ENCODE measurements at regions not wholly inside any gene's neighbourhood (a gene's known extent, or its start where the extent isn't known, plus 50 kb on each side); places are given as distances from the start of the nearest gene placed in this dataset.

DNA sequence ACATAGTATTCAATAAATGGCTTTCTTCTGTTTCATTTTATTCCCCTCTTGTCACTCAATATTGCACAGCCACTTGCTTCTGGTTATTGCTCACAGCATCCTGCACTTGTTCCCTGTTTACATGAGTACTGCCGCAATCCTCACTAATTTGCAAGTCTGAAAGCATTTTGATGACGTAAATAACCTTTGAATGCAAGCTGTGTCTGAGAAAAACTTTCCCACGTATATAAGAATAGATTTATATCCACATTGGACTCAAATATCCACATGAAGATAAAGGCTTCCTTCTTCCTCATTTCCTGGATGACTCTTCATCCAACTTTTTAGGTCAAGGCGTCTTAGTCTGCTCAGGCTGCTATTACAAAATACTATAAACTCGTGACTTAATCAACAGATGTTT, 88.2 kb upstream of the DAP start:
- no peak for DNase-seq (ENCODE audit: low read depth)

DNA sequence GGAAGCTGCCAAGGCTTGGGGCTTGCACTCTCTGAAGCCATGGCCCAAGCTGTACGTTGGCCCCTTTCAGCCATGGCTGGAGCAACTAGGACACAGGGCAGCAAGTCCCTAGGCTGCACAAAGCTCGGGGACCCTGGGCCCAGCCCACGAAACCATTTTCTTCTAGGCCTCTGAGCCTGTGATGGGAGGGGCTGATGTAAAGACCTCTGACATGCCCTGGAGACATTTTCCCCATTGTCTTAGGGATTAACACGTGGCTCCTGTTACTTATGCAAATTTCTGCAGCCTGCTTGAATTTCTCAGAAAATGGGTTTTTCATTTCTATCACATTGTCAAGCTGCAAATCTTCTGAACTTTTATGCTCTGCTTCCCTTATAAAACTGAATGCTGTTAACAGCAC, 83.0 kb upstream of the DAP start:
- no peak for DNase-seq (ENCODE audit: low read depth)

DNA sequence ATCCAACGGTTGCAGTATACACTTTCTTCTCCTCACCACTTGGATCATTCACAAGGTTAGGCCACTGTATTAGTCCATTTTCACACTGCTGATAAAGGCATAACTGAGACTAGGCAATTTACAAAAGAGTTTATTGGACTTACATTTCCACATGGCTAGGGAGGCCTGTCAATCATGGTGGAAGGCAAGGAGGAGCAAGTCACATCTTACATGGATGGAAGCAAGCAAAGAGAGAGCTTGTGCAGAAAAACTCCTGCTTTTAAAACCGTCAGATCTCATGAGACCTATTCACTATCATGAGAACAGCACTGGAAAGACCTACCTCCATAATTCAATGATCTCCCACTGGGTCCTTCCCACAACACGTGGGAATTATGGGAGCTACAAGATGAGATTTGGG, 81.8 kb upstream of the DAP start:
- DNase-seq (ENCODE audit: low read depth): no peak

DNA sequence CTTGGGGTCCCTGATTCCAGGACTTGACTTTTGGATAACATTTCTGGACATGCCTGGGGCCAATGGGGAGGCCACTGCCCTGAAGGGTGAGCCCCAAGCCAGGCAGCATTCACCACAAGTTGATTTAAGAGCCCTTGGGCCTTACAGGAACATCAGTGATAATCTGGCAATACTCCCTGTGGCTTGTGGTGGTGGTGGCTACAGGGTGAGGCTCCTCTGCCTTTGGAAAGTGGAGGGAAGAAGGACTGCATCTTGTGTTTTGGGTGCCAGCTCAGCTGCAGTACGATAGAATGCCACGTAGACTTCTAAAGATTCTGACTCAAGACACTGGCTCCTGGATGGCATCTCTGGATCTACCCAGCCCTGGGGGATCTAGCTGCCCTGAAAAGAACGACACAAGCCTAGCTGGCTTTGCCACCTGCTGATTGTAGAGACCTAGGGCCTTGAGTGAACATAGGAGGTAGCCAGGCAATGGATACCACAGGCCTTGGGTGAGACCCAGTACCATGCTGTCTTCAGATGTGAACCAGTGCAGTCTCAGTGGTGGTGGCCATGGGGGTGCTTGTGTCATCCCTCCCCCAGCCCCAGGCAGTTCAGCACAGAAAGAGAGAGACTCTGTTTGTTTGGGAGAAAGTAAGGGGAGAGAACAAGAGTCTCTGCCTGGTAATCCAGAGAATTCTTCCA, 79.0 kb upstream of the DAP start:
- DNase-seq (ENCODE audit: low read depth): no peak

- DNase-seq (ENCODE audit: low read depth): no peak
These were observed 78.1 kb upstream of the DAP start for GRCh38 chr5:10839118-10839517.

DNA sequence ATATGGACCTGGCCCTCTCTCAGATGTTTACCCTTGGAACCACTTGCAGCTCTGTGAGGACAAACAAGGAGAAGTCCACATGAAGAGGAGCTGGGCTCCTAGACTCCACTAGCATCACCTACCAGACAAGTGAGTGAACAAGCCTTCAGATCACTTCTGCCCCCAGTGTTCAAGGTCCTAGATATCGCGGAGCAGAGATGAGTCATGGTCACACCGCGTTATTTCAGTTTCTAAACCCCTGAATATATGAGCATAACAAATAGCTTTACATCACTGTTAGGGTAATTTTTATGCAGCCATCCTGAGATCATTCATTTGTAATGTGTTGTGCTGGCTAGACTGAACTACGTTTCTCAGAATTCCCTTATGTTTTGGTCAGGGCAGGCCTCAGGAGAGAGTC, 77.0 kb upstream of the DAP start:
- no peak for DNase-seq (ENCODE audit: low read depth)

DNA sequence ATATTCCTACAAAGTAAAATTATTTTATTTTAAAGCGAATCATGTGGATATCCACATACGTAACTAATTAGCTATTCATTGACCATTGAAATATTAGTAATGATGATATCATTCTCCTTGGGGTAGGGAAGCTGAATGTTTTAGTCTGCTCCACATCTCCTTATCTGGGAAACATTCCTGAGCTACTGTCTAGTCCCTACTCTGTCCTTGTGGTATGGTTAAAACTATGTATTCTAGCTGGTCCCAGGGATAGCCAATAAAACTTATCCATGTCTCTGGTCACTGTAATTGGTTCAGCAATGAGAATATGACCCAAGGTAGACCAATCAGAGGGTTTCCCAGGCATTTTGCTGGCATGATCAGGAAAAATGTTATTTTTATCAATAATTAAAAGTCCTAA, 76.0 kb upstream of the DAP start:
- no peak for DNase-seq (ENCODE audit: low read depth)

- DNase-seq (ENCODE audit: low read depth): no peak
These were observed 73.7 kb upstream of the DAP start for GRCh38 chr5:10834695-10835094.

- no peak for DNase-seq (ENCODE audit: low read depth)
These were observed 72.0 kb upstream of the DAP start for GRCh38 chr5:10832987-10833386.

DNA sequence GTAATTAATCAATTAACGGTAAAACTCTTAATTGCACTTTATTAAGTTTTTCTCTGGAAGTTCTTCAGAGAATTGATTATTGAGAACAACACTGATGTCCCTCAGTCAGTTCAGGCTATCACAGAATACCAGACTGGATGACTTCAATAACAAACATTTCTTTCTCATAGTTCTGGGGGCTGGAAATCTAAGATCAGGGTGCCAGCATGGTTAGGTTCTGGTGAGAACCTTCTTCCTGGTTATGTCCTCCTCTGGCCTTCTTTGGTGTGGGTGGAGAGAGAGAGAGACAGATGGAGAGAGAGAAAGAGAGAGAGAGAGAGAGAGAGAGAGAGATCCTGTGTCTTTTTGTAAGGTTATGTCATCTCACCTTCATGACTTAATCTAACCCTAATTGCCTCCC, 71.4 kb upstream of the DAP start:
- no peak for DNase-seq (ENCODE audit: low read depth)

- DNase-seq (ENCODE audit: low read depth): no peak
These were observed 70.4 kb upstream of the DAP start for GRCh38 chr5:10831419-10831818.

DNA sequence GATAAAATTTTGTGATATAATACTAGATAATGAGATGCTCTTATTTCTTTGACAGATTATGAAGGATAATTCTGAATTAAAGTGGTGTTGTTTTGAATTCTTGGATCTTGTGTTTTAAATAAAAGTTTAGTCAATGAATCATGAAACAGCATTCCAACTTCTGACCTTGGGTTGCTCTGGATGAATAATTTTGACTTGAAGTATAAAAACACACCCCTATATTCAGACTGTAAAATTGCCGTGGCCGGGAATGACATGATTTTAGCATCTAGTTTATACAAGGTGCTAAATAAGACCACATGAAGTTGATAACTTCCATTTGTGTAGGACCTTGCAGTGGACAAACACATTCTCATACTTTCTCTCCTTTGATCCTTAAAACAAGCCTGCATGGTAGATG, 67.2 kb upstream of the DAP start:
- no peak for DNase-seq (ENCODE audit: low read depth)

DNA sequence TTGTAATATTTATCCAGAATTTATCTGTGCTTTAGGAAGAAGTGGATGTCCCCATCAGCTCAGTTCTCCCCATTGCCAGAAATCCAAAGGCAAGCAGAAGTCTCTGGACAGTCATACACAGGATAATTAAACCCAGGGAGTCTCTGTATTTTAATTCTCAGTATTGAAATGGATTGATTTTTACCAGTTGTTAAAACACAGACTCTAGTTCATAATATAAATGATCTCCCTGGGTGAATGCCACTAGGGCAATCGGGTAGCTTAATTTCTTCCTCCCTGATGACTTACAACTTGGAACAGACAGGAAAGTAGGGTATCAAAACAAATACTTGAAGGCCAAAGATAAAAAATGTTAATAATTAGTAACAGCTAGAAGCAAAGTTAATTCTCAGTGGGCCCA, 66.5 kb upstream of the DAP start:
- no peak for DNase-seq (ENCODE audit: low read depth)

DNA sequence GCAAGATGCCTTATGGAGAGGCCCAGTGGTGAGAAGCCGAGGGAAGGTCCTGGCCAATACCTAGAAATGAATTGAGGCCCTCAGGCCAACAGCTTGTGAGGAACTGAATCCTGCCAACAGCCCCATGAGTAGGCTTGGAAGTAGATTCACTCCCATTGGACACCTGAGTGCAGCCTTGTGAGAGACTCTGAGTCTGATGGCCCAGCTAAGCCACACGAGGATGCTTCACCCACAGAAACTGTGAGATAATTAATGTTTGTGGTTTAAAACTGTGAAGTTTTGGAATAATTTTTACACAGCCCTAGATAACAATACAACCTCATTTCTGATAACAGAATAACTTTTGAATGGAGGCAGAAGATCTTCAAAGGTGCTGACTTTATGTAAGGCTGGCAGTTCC, 65.9 kb upstream of the DAP start:
- no peak for DNase-seq (ENCODE audit: low read depth)

- DNase-seq (ENCODE audit: low read depth): no peak
These were observed 65.0 kb upstream of the DAP start for GRCh38 chr5:10825897-10826644.

DNA sequence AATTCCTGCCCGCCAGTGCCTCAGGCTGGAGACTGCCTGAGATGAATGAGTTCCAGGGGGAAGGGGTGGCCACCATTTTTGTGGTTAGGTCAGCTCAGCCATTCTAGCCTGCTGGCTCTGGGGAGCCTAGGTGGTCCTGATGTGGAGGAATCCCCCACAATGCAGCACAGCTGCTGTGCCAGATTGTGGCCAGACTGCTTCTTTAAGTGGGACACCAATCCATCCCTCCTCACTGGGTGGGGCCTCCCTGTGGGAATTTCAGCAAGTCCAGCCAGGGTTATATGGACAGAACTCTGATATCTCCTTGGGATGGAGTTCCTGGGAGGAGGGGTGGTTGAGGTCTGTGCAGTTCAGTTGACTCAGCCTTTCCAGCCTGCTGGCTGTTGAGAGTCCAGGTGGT, 51.2 kb upstream of the DAP start:
- DNase-seq (ENCODE audit: low read depth): no peak

Data from stimulated activated CD8-positive, alpha-beta memory T cell treated with anti-CD3 and anti-CD28 coated beads, Interleukin-7, amount 100 ng/mL, for 24 hours (primary cell).